Stimulated activated CD8-positive, alpha-beta memory T cell treated with anti-CD3 and anti-CD28 coated beads, Interleukin-15, amount 100 ng/mL, for 4 hours (primary cell): ENCODE measurements at regions not wholly inside any gene's neighbourhood (a gene's known extent, or its start where the extent isn't known, plus 50 kb on each side); places are given as distances from the start of the nearest gene placed in this dataset.
"Not testable (repeated sequence)": the region's sequence is repeated elsewhere in the genome, so short reads cannot be mapped to it uniquely, and the experiment has no call there.

Source experiments
- DNase-seq, 2 donors: peaks; one replicate each; pipeline ENCODE4 v3.0.0-alpha.2; 2020; ENCODE audit warnings: low read depth in 2 of 2

GRCh38 chr7:55743454-55743717, 119.2 kb downstream of the SEPTIN14 start:
- not testable (repeated sequence) for DNase-seq

- DNase-seq = not testable (repeated sequence)
These were observed 119.7 kb downstream of the SEPTIN14 start for GRCh38 chr7:55742651-55743453.

GRCh38 chr7:55741721-55742631, 120.6 kb downstream of the SEPTIN14 start:
- not testable (repeated sequence) for DNase-seq

- DNase-seq = not testable (repeated sequence)
These were observed 121.8 kb downstream of the SEPTIN14 start for GRCh38 chr7:55740633-55741250.

- DNase-seq = not testable (repeated sequence)
These were observed 122.5 kb downstream of the SEPTIN14 start for GRCh38 chr7:55740053-55740452.

- DNase-seq = not testable (repeated sequence)
These were observed 125.8 kb downstream of the SEPTIN14 start for GRCh38 chr7:55736641-55737221.

GRCh38 chr7:55733241-55734140, 129.1 kb downstream of the SEPTIN14 start:
- no peak for DNase-seq

GRCh38 chr7:55731931-55732330, 130.6 kb downstream of the SEPTIN14 start:
- no peak for DNase-seq

GRCh38 chr7:55730197-55730596, 132.4 kb downstream of the SEPTIN14 start:
- DNase-seq = no peak

- no peak for DNase-seq
These were observed 139.0 kb downstream of the SEPTIN14 start for GRCh38 chr7:55723621-55723941.

- not testable (repeated sequence) for DNase-seq
These were observed 139.5 kb downstream of the SEPTIN14 start for GRCh38 chr7:55722874-55723620.

- DNase-seq = not testable (repeated sequence)
These were observed 141.5 kb downstream of the SEPTIN14 start for GRCh38 chr7:55721004-55721403.

GRCh38 chr7:55715247-55715867, 143.1 kb upstream of the VOPP1 start:
- not testable (repeated sequence) for DNase-seq

GRCh38 chr7:55714370-55714769, 142.1 kb upstream of the VOPP1 start:
- DNase-seq = not testable (repeated sequence)

- DNase-seq = not testable (repeated sequence)
These were observed 138.0 kb upstream of the VOPP1 start for GRCh38 chr7:55710312-55710711.

GRCh38 chr7:55708028-55708427, 135.7 kb upstream of the VOPP1 start:
- DNase-seq = not testable (repeated sequence)

- DNase-seq = not testable (repeated sequence)
These were observed 135.1 kb upstream of the VOPP1 start for GRCh38 chr7:55707410-55707809.

- not testable (repeated sequence) for DNase-seq
These were observed 134.3 kb upstream of the VOPP1 start for GRCh38 chr7:55706451-55707195.
